Epithelial cell of esophagus (primary cell): ENCODE measurements at regions not wholly inside any gene's neighbourhood (a gene's known extent, or its start where the extent isn't known, plus 50 kb on each side); places are given as distances from the start of the nearest gene placed in this dataset.

Experiments used
- DNase-seq: peaks from one replicate; pipeline ENCODE4 v3.0.0; 2010; ENCODE audit warnings: low read depth
- H3K4me3 ChIP-seq: 2 replicates; pipeline ENCODE4 v1.5.1; 2011; ENCODE audit warnings: mild to moderate bottlenecking, low read length, control low read depth
- TF ChIP-seq, protein P1 (sequence below): IDR thresholded peaks from 2 replicates; pipeline ENCODE4 v1.5.1; 2011; ENCODE audit warnings: low read depth, mild to moderate bottlenecking, low read length, control low read depth, inconsistent platforms; ENCODE audit not compliant: insufficient read depth; ENCODE audit errors: missing control alignments

DNA sequence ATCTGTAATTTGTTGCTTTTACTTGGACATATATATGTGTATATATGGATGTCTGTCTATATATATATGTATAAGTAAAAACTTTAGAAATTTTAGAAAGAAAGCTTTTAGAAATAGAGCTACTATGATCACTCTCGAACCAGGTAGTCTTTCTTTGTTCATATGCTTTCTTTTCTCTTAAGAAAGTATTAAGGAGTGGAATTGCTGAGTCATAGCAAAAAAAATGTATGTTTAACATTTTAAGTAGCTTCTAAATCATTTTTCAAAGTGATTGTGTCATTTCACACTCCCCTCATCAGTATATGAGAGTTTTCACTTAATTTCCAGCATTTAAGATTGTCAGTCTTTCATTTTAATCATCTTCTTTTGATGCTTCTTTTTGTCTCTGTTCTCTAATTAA, 447.9 kb upstream of the TECRL start:
- TF ChIP-seq, protein P1, sequence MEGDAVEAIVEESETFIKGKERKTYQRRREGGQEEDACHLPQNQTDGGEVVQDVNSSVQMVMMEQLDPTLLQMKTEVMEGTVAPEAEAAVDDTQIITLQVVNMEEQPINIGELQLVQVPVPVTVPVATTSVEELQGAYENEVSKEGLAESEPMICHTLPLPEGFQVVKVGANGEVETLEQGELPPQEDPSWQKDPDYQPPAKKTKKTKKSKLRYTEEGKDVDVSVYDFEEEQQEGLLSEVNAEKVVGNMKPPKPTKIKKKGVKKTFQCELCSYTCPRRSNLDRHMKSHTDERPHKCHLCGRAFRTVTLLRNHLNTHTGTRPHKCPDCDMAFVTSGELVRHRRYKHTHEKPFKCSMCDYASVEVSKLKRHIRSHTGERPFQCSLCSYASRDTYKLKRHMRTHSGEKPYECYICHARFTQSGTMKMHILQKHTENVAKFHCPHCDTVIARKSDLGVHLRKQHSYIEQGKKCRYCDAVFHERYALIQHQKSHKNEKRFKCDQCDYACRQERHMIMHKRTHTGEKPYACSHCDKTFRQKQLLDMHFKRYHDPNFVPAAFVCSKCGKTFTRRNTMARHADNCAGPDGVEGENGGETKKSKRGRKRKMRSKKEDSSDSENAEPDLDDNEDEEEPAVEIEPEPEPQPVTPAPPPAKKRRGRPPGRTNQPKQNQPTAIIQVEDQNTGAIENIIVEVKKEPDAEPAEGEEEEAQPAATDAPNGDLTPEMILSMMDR = no peak
- DNase-seq = no peak
- H3K4me3 ChIP-seq = no peak overlapping the region

- no peak for DNase-seq
- no peak overlapping the region for H3K4me3 ChIP-seq
- TF ChIP-seq, protein P1 = no peak
Measured at GRCh38 chr4:64846417-64846816, 437.2 kb upstream of the TECRL start.

- TF ChIP-seq, protein P1 = no peak
- DNase-seq = no peak
- no peak overlapping the region for H3K4me3 ChIP-seq
Measured at GRCh38 chr4:64829749-64830148, 420.5 kb upstream of the TECRL start.

DNA sequence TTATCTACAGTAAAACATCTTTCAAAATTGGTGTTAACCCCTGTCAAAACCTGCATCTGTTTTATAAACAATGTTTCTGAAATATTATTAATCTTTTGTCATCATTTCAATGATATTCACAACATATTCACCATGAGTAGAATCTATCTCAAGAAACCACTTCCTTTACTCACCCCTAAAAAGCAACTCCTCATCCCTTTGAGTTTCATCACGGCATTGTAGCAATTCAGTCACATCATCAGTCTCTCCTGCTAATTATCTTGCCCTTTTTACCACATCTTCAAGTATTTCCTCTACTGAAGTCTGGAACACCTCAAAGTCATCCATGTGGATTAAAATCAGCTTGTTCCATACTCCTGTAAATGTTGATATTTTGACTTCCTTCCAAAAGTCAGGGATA, 415.3 kb upstream of the TECRL start:
- DNase-seq = no peak
- no peak overlapping the region for H3K4me3 ChIP-seq
- TF ChIP-seq, protein P1 = no peak

- TF ChIP-seq, protein P1 = no peak
- DNase-seq = no peak
- no peak overlapping the region for H3K4me3 ChIP-seq
Measured at GRCh38 chr4:64822405-64822804, 413.2 kb upstream of the TECRL start.

- DNase-seq = no peak
- TF ChIP-seq, protein P1 = no peak
- H3K4me3 ChIP-seq = no peak overlapping the region
Measured at GRCh38 chr4:64821219-64821976, 412.1 kb upstream of the TECRL start.

GRCh38 chr4:64814616-64815015, 405.4 kb upstream of the TECRL start:
- no peak overlapping the region for H3K4me3 ChIP-seq
- TF ChIP-seq, protein P1 = no peak
- no peak for DNase-seq
